Breast epithelium (tissue), 3 donors: ENCODE measurements at regions not wholly inside any gene's neighbourhood (a gene's known extent, or its start where the extent isn't known, plus 50 kb on each side); places are given as distances from the start of the nearest gene placed in this dataset.
"Not testable (repeated sequence)": the region's sequence is repeated elsewhere in the genome, so short reads cannot be mapped to it uniquely, and the experiment has no call there.

Source experiments
- POLR2A ChIP-seq: fragments of 450-650 bp; IDR thresholded peaks from one replicate; pipeline ENCODE4 v1.6.1; 2016; ENCODE audit warnings: antibody characterized with exemption, mild to moderate bottlenecking, moderate library complexity
- POLR2AphosphoS5 ChIP-seq, 3 donors: sonication (generic); formaldehyde crosslinking; IDR thresholded peaks; one replicate each; pipeline ENCODE4 v1.6.1; 2017; ENCODE audit warnings: antibody characterized with exemption in 3 of 3
- TF ChIP-seq, protein P1 (sequence below), 3 donors: fragments of 450-650 bp; IDR thresholded peaks; one replicate each; pipeline ENCODE4 v1.5.1; 2016 to 2017; ENCODE audit warnings: antibody characterized with exemption in 3 of 3, mild to moderate bottlenecking in 3 of 3, moderate library complexity in 3 of 3

DNA sequence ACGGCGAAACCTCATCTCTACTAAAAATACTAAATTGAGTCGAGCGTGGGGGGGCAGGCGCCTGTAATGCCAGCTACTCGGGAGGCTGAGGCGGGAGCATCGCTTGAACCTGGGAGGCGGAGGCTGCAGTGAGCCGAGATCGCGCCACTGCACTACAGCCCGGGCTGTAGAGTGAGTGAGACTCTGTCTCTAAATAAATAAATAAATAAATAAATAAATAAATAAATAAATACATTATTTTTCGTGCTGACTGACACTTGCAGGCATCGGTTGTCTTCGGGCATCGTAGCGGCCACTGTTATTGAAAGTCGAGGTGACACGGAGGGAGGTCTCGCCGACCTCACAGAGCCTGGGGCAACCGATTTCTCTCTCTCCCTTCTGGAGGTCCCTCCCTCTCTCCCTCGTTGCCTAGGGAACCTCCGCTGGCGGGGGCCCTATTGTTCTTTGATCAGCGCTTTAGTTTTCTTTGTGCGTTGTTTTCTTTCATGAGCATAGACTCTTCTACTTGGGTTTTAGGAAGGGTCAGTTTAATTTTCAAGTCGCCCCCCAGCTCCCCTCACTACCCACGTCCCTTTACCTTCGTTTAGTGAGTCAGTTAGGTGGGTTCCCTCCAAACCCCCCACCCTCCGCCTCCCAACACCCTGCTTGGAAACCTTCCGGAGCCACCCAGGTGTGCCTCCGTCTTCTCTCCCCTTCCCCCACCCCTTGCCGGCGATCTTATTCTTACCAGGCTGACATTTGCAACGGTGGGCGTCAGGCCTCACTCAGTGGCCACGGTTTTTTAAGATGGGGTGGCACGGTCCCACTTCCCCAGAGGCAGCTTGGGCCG lies 345.4 kb upstream of the DEFB115 start:
- not testable (repeated sequence) for TF ChIP-seq POLR2AphosphoS5 (IDR thresholded peaks at IDR 0.05); POLR2A
- TF ChIP-seq, protein P1, sequence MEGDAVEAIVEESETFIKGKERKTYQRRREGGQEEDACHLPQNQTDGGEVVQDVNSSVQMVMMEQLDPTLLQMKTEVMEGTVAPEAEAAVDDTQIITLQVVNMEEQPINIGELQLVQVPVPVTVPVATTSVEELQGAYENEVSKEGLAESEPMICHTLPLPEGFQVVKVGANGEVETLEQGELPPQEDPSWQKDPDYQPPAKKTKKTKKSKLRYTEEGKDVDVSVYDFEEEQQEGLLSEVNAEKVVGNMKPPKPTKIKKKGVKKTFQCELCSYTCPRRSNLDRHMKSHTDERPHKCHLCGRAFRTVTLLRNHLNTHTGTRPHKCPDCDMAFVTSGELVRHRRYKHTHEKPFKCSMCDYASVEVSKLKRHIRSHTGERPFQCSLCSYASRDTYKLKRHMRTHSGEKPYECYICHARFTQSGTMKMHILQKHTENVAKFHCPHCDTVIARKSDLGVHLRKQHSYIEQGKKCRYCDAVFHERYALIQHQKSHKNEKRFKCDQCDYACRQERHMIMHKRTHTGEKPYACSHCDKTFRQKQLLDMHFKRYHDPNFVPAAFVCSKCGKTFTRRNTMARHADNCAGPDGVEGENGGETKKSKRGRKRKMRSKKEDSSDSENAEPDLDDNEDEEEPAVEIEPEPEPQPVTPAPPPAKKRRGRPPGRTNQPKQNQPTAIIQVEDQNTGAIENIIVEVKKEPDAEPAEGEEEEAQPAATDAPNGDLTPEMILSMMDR (IDR thresholded peaks at IDR 0.05) = not testable (repeated sequence)
